PFSK-1 (cell line): ENCODE measurements at regions not wholly inside any gene's neighbourhood (a gene's known extent, or its start where the extent isn't known, plus 50 kb on each side); places are given as distances from the start of the nearest gene placed in this dataset.

ENCODE experiments used
- POLR2AphosphoS5 ChIP-seq: IDR thresholded peaks from 2 replicates; pipeline ENCODE4 v1.6.1; 2012; ENCODE audit warnings: low read depth, mild to moderate bottlenecking, control low read depth, low read length, moderate library complexity
- SIN3A ChIP-seq: IDR thresholded peaks from 2 replicates; pipeline ENCODE4 v1.6.1; 2012; ENCODE audit warnings: mild to moderate bottlenecking, low read length, moderate library complexity, borderline replicate concordance; ENCODE audit not compliant: insufficient read depth
- TAF1 ChIP-seq: IDR thresholded peaks from 2 replicates; pipeline ENCODE4 v1.6.1; 2012; ENCODE audit warnings: low read length, control low read depth, borderline replicate concordance; ENCODE audit not compliant: insufficient read depth
- TF ChIP-seq, protein P1 (sequence below), 2 experiments: IDR thresholded peaks; 2 replicates each; pipeline versions ENCODE4 v1.6.1 to v1.8.0; 2011 to 2012; ENCODE audit warnings: low read depth in 2 of 2, low read length in 2 of 2, control low read depth in 1 of 2, inconsistent platforms in 1 of 2, mild to moderate bottlenecking in 1 of 2, moderate library complexity in 1 of 2; ENCODE audit not compliant: insufficient read depth in 1 of 2

DNA sequence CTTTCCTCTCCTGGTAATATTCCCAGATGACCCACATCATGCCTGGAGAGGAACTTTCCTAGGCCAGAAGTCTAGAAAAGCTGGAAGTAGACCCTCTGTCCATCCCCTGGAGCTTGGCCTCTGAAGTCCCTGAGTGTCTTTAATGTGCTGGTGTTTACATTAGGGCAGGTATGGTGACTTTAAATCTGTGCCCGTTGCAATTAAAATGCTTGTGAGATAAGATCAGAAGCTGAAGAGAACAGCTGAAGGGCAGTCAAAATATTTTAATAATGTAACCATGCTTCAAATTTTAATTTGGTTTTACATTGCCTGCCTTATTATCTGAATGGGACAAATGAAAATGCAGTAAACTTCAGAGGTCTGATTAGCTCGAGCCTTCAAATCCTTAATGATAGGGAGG lies 1022.5 kb downstream of the BCL11B start:
- TF ChIP-seq SIN3A, result no peak
- no peak for TF ChIP-seq POLR2AphosphoS5
- TF ChIP-seq, protein P1, sequence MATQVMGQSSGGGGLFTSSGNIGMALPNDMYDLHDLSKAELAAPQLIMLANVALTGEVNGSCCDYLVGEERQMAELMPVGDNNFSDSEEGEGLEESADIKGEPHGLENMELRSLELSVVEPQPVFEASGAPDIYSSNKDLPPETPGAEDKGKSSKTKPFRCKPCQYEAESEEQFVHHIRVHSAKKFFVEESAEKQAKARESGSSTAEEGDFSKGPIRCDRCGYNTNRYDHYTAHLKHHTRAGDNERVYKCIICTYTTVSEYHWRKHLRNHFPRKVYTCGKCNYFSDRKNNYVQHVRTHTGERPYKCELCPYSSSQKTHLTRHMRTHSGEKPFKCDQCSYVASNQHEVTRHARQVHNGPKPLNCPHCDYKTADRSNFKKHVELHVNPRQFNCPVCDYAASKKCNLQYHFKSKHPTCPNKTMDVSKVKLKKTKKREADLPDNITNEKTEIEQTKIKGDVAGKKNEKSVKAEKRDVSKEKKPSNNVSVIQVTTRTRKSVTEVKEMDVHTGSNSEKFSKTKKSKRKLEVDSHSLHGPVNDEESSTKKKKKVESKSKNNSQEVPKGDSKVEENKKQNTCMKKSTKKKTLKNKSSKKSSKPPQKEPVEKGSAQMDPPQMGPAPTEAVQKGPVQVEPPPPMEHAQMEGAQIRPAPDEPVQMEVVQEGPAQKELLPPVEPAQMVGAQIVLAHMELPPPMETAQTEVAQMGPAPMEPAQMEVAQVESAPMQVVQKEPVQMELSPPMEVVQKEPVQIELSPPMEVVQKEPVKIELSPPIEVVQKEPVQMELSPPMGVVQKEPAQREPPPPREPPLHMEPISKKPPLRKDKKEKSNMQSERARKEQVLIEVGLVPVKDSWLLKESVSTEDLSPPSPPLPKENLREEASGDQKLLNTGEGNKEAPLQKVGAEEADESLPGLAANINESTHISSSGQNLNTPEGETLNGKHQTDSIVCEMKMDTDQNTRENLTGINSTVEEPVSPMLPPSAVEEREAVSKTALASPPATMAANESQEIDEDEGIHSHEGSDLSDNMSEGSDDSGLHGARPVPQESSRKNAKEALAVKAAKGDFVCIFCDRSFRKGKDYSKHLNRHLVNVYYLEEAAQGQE (IDR thresholded peaks at IDR 0.05; ENCODE audit: insufficient read depth in 1 of 2, low read depth in 2 of 2, low read length in 2 of 2), result no peak
- no peak for TF ChIP-seq TAF1
